HT-29 (cell line): ENCODE measurements at regions not wholly inside any gene's neighbourhood (a gene's known extent, or its start where the extent isn't known, plus 50 kb on each side); places are given as distances from the start of the nearest gene placed in this dataset.
A peak's percentile ranks its signal among the peaks of the same experiment; 100 is the strongest.
"Not testable (repeated sequence)": the region's sequence is repeated elsewhere in the genome, so short reads cannot be mapped to it uniquely, and the experiment has no call there.

ENCODE experiments used
- DNase-seq: peaks from one replicate; pipeline ENCODE4 v3.0.0-alpha.2; 2015; ENCODE audit warnings: low spot score

GRCh38 chr4:123600987-123601904 lies 204.7 kb downstream of the SPRY1 start:
- no peak for DNase-seq

GRCh38 chr4:123602007-123602406 lies 205.4 kb downstream of the SPRY1 start:
- no peak for DNase-seq

- DNase-seq: peak; percentile 90
Observed at GRCh38 chr4:123603165-123603564, 206.6 kb downstream of the SPRY1 start.

GRCh38 chr4:123605797-123606196 lies 209.2 kb downstream of the SPRY1 start:
- not testable (repeated sequence) for DNase-seq

- no peak for DNase-seq
Observed at GRCh38 chr4:123606336-123606735, 209.7 kb downstream of the SPRY1 start.

- DNase-seq: no peak
Observed at GRCh38 chr4:123606946-123607542, 210.4 kb downstream of the SPRY1 start.

GRCh38 chr4:123609829-123610228 lies 213.2 kb downstream of the SPRY1 start:
- no peak for DNase-seq

- DNase-seq: no peak
Observed at GRCh38 chr4:123613586-123614344, 217.2 kb downstream of the SPRY1 start.

GRCh38 chr4:123615901-123616300 lies 219.3 kb downstream of the SPRY1 start:
- no peak for DNase-seq

- DNase-seq: peak; percentile 38
Observed at GRCh38 chr4:123616951-123617461, 220.4 kb downstream of the SPRY1 start.

GRCh38 chr4:123617791-123618190 lies 221.2 kb downstream of the SPRY1 start:
- DNase-seq: no peak

- no peak for DNase-seq
Observed at GRCh38 chr4:123618606-123619005, 222.0 kb downstream of the SPRY1 start.

- DNase-seq: no peak
Observed at GRCh38 chr4:123619326-123619725, 222.7 kb downstream of the SPRY1 start.

- DNase-seq: no peak
Observed at GRCh38 chr4:123619895-123620294, 223.3 kb downstream of the SPRY1 start.

GRCh38 chr4:123621072-123621705 lies 224.6 kb downstream of the SPRY1 start:
- DNase-seq: no peak

GRCh38 chr4:123622572-123622971 lies 226.0 kb downstream of the SPRY1 start:
- no peak for DNase-seq

- DNase-seq: no peak
Observed at GRCh38 chr4:123623611-123624010, 227.0 kb downstream of the SPRY1 start.

- no peak for DNase-seq
Observed at GRCh38 chr4:123624959-123625358, 228.4 kb downstream of the SPRY1 start.

GRCh38 chr4:123628288-123628687 lies 231.7 kb downstream of the SPRY1 start:
- no peak for DNase-seq

GRCh38 chr4:123631786-123632692 lies 235.4 kb downstream of the SPRY1 start:
- no peak for DNase-seq

- DNase-seq: no peak
Observed at GRCh38 chr4:123632693-123633030, 236.1 kb downstream of the SPRY1 start.
